Neural cell (in vitro differentiated cells): ENCODE measurements at regions not wholly inside any gene's neighbourhood (a gene's known extent, or its start where the extent isn't known, plus 50 kb on each side); places are given as distances from the start of the nearest gene placed in this dataset.

Source experiments
- H2AFZ ChIP-seq: fragments of 200-600, 300-800 bp; sonication (generic), shearing (Covaris generic); 2 replicates; pipeline ENCODE4 v1.6.0; 2014; ENCODE audit warnings: low read depth, mild to moderate bottlenecking, antibody characterized with exemption, low read length, moderate library complexity
- H3F3A ChIP-seq: fragments of 200-600 bp; shearing (Covaris generic); 2 replicates; pipeline ENCODE4 v1.6.1; 2016; ENCODE audit warnings: mild to moderate bottlenecking, moderate library complexity, mixed read lengths, antibody characterized with exemption, low read length; ENCODE audit not compliant: insufficient read depth, poor library complexity, severe bottlenecking
- H3K27ac ChIP-seq: fragments of 200-600, 300-800 bp; sonication (generic), shearing (Covaris generic); 2 replicates; pipeline ENCODE4 v1.5.1; 2014; ENCODE audit warnings: mild to moderate bottlenecking, low read length, moderate library complexity
- H3K27me3 ChIP-seq: fragments of 300-800, 200-600 bp; sonication (generic), shearing (Covaris generic); 2 replicates; pipeline ENCODE4 v1.6.0; 2014; ENCODE audit warnings: mild to moderate bottlenecking, low read depth, low read length, moderate library complexity; ENCODE audit not compliant: insufficient read depth
- H3K36me3 ChIP-seq: fragments of 300-800, 200-600 bp; sonication (generic), shearing (Covaris generic); 2 replicates; pipeline ENCODE4 v1.5.1; 2014; ENCODE audit warnings: mild to moderate bottlenecking, antibody characterized with exemption, low read length, moderate library complexity; ENCODE audit not compliant: insufficient read depth
- H3K4me2 ChIP-seq: fragments of 300-800, 200-600 bp; sonication (generic), shearing (Covaris generic); 2 replicates; pipeline ENCODE4 v1.6.0; 2014; ENCODE audit warnings: mild to moderate bottlenecking, low read length
- H3K4me3 ChIP-seq: fragments of 300-800, 200-600 bp; sonication (generic), shearing (Covaris generic); 2 replicates; pipeline ENCODE4 v1.5.1; 2014; ENCODE audit warnings: mild to moderate bottlenecking, low read length, moderate library complexity
- H3K79me2 ChIP-seq: fragments of 200-600 bp; shearing (Covaris generic); replicated peaks from 2 replicates; pipeline ENCODE4 v1.6.0; 2014; ENCODE audit warnings: mild to moderate bottlenecking, low read length, moderate library complexity; ENCODE audit not compliant: insufficient read depth
- H3K9ac ChIP-seq: fragments of 300-800, 200-600 bp; sonication (generic), shearing (Covaris generic); 2 replicates; pipeline ENCODE4 v1.6.1; 2016; ENCODE audit warnings: mild to moderate bottlenecking, low read length, mixed read lengths
- H3K9me2 ChIP-seq: fragments of 200-600 bp; shearing (Covaris generic); 2 replicates; pipeline ENCODE4 v1.6.1; 2016; ENCODE audit warnings: mild to moderate bottlenecking, low read length, mixed read lengths; ENCODE audit not compliant: insufficient read depth
- H3K9me3 ChIP-seq: fragments of 200-600, 300-800 bp; sonication (generic), shearing (Covaris generic); 2 replicates; pipeline ENCODE4 v1.6.1; 2016; ENCODE audit warnings: mild to moderate bottlenecking, mixed run types, low read length, moderate library complexity, mixed read lengths
- H4K20me1 ChIP-seq: fragments of 200-600 bp; shearing (Covaris generic); 2 replicates; pipeline ENCODE4 v1.6.1; 2016; ENCODE audit warnings: mild to moderate bottlenecking, mixed run types; ENCODE audit not compliant: insufficient read depth
- EP300 ChIP-seq: fragments of 450-650 bp; conservative IDR thresholded peaks from 2 replicates; pipeline ENCODE4 v1.6.1; 2014; ENCODE audit warnings: antibody characterized with exemption, mild to moderate bottlenecking, moderate library complexity; ENCODE audit not compliant: poor library complexity, severe bottlenecking
- EZH2 ChIP-seq: fragments of 200-600, 300-800 bp; shearing (Covaris generic), sonication (generic); IDR thresholded peaks from 2 replicates; pipeline ENCODE4 v1.6.1; 2014; ENCODE audit warnings: antibody characterized with exemption, low read length, borderline replicate concordance, mild to moderate bottlenecking; ENCODE audit not compliant: insufficient read depth, poor library complexity, severe bottlenecking
- MXI1 ChIP-seq: fragments of 450-650 bp; conservative IDR thresholded peaks from 2 replicates; pipeline ENCODE4 v1.6.1; 2014; ENCODE audit warnings: antibody characterized with exemption, mild to moderate bottlenecking; ENCODE audit not compliant: poor library complexity, severe bottlenecking
- POLR2AphosphoS5 ChIP-seq: IDR thresholded peaks from 2 replicates; pipeline ENCODE4 v1.6.1; 2012
- RAD21 ChIP-seq: fragments of 450-650 bp; conservative IDR thresholded peaks from 2 replicates; pipeline ENCODE4 v1.6.1; 2014; ENCODE audit warnings: antibody characterized with exemption, mild to moderate bottlenecking, moderate library complexity
- REST ChIP-seq: IDR thresholded peaks from 2 replicates; pipeline ENCODE4 v1.6.1; 2012; ENCODE audit warnings: borderline replicate concordance
- SMC3 ChIP-seq: fragments of 450-650 bp; conservative IDR thresholded peaks from 2 replicates; pipeline ENCODE4 v1.6.1; 2014; ENCODE audit warnings: antibody characterized with exemption, mild to moderate bottlenecking, moderate library complexity; ENCODE audit not compliant: poor library complexity
- TAF1 ChIP-seq: IDR thresholded peaks from 2 replicates; pipeline ENCODE4 v1.6.1; 2012; ENCODE audit warnings: low read depth
- TF ChIP-seq, protein P1 (sequence below): fragments of 450-650 bp; IDR thresholded peaks from 2 replicates; pipeline ENCODE4 v1.5.1; 2014; ENCODE audit warnings: antibody characterized with exemption, mild to moderate bottlenecking, moderate library complexity; ENCODE audit not compliant: poor library complexity, severe bottlenecking

DNA sequence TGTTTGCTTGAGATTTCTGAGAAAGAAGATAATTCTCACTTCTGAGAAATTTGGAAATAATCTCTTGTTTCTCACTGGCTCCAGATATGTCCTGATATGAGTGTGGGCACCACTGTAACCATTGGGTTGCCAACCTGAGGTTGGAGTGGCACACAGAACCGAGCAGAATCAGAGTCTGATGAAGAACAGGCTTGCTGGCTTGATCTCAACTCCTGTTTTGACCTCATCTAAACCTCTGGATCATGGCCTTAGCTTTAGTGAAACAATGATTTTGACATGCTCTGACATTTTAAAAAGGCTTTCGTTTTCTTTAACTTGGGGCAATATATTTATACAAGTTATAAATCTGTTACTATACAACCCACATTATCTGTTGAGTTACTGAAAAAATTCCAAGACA lies 548.0 kb downstream of the IRS1 start:
- Histone ChIP-seq H3K9ac (no peak overlapping the region), H2AFZ (no peak overlapping the region), H3K36me3 (no peaks in the 10 kb centered on the region), H4K20me1 (no peaks in the 10 kb centered on the region), H3K79me2 (no peaks in the 10 kb centered on the region), H3K4me3 (no peak overlapping the region), H3F3A (no peaks in the 10 kb centered on the region), H3K9me2 (no peaks in the 10 kb centered on the region), H3K27me3 (no peaks in the 10 kb centered on the region), H3K4me2 (no peak overlapping the region), H3K27ac (no peak overlapping the region), H3K9me3 (no peaks in the 10 kb centered on the region)
- TF ChIP-seq REST = no peak
- TF ChIP-seq SMC3 = no peak
- no peak for TF ChIP-seq POLR2AphosphoS5
- no peak for TF ChIP-seq EP300
- TF ChIP-seq, protein P1, sequence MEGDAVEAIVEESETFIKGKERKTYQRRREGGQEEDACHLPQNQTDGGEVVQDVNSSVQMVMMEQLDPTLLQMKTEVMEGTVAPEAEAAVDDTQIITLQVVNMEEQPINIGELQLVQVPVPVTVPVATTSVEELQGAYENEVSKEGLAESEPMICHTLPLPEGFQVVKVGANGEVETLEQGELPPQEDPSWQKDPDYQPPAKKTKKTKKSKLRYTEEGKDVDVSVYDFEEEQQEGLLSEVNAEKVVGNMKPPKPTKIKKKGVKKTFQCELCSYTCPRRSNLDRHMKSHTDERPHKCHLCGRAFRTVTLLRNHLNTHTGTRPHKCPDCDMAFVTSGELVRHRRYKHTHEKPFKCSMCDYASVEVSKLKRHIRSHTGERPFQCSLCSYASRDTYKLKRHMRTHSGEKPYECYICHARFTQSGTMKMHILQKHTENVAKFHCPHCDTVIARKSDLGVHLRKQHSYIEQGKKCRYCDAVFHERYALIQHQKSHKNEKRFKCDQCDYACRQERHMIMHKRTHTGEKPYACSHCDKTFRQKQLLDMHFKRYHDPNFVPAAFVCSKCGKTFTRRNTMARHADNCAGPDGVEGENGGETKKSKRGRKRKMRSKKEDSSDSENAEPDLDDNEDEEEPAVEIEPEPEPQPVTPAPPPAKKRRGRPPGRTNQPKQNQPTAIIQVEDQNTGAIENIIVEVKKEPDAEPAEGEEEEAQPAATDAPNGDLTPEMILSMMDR = no peak

- TF ChIP-seq TAF1 (no peak), MXI1 (no peak), REST (no peak), POLR2AphosphoS5 (no peak), EP300 (no peak), SMC3 (no peak), RAD21 (no peak), EZH2 (no peak)
- TF ChIP-seq, protein P1 = no peak
- Histone ChIP-seq H3K36me3 (no peaks in the 10 kb centered on the region), H2AFZ (no peak overlapping the region)
Measured at GRCh38 chr2:226247289-226248275, 552.0 kb downstream of the IRS1 start.

More at GRCh38 chr2:226247289-226248275, 552.0 kb downstream of the IRS1 start:
- no peaks in the 10 kb centered on the region for H4K20me1 ChIP-seq
- H3F3A ChIP-seq = no peaks in the 10 kb centered on the region
- no peak overlapping the region for H3K4me2 ChIP-seq
- H3K27ac ChIP-seq = no peak overlapping the region
- H3K79me2 ChIP-seq = no peaks in the 10 kb centered on the region
- no peak overlapping the region for H3K4me3 ChIP-seq
- H3K9me2 ChIP-seq = no peaks in the 10 kb centered on the region
- no peaks in the 10 kb centered on the region for H3K27me3 ChIP-seq
- no peaks in the 10 kb centered on the region for H3K9me3 ChIP-seq
- no peak overlapping the region for H3K9ac ChIP-seq
